Erythroblast (primary cell): ENCODE measurements at regions not wholly inside any gene's neighbourhood (a gene's known extent, or its start where the extent isn't known, plus 50 kb on each side); places are given as distances from the start of the nearest gene placed in this dataset.

ENCODE experiments used
- GATA1 ChIP-seq: IDR thresholded peaks from 2 replicates; pipeline ENCODE4 v1.6.1; 2011; ENCODE audit warnings: low read depth, mild to moderate bottlenecking, control low read depth, low read length, moderate library complexity
- POLR2A ChIP-seq: IDR thresholded peaks from 2 replicates; pipeline ENCODE4 v1.6.1; 2011; ENCODE audit warnings: mild to moderate bottlenecking, low read length

GRCh38 chr3:174466471-174467054 is 392.6 kb upstream of the NAALADL2 start:
- no peak for TF ChIP-seq POLR2A
- TF ChIP-seq GATA1, result no peak
